ENCODE measurements at regions not wholly inside any gene's neighbourhood (a gene's known extent, or its start where the extent isn't known, plus 50 kb on each side); places are given as distances from the start of the nearest gene placed in this dataset.

- TF ChIP-seq HNRNPLL (IDR thresholded peaks at IDR 0.05; ENCODE audit: low read depth, low read length, poor library complexity, severe bottlenecking) (no peak), ELF1 (CRISPR knock-in tag; IDR thresholded peaks at IDR 0.05) (no peak), ZNF761 (CRISPR knock-in tag; conservative IDR thresholded peaks at IDR 0.05) (no peak), ZMYM2 (CRISPR knock-in tag; IDR thresholded peaks at IDR 0.05) (no peak), ZBTB3 (CRISPR knock-in tag; IDR thresholded peaks at IDR 0.05; ENCODE audit: borderline replicate concordance, low read depth) (no peak), HOXA3 (CRISPR knock-in tag; IDR thresholded peaks at IDR 0.05) (peak; percentile 44; the same call in 1 of the 2 replicates), RERE (CRISPR knock-in tag; IDR thresholded peaks at IDR 0.05; ENCODE audit: low read depth) (0 out of 2 replicates have a peak, but pooled peaks have one; percentile 41), ZNF674 (CRISPR knock-in tag; IDR thresholded peaks at IDR 0.05; ENCODE audit: low read depth) (no peak), ZHX2 (IDR thresholded peaks at IDR 0.05; ENCODE audit: low read depth) (no peak), ZHX2 (CRISPR knock-in tag; IDR thresholded peaks at IDR 0.05; ENCODE audit: borderline replicate concordance) (no peak), MAF1 (CRISPR knock-in tag; IDR thresholded peaks at IDR 0.05; ENCODE audit: borderline replicate concordance) (no peak), ZMYM4 (CRISPR knock-in tag; IDR thresholded peaks at IDR 0.05) (peak; percentile 95), ZBTB25 (CRISPR knock-in tag; IDR thresholded peaks at IDR 0.05) (0 out of 2 replicates have a peak, but pooled peaks have one; percentile 33), HNRNPL (IDR thresholded peaks at IDR 0.05; ENCODE audit: low read depth, low read length) (no peak), MIER3 (CRISPR knock-in tag; IDR thresholded peaks at IDR 0.05; ENCODE audit: borderline replicate concordance) (peak; percentile 62; the same call in 1 of the 2 replicates), ZMAT3 (CRISPR knock-in tag; conservative IDR thresholded peaks at IDR 0.05) (no peak), NFE2L2 (IDR thresholded peaks at IDR 0.05; ENCODE audit: low read length) (no peak), ZNF576 (CRISPR knock-in tag; IDR thresholded peaks at IDR 0.05) (no peak)
Observed at GRCh38 chr21:15483138-15483780, 246.5 kb upstream of the USP25 start (continued).
